GM12872 (cell line): ENCODE measurements at regions not wholly inside any gene's neighbourhood (a gene's known extent, or its start where the extent isn't known, plus 50 kb on each side); places are given as distances from the start of the nearest gene placed in this dataset.

Experiments
- TF ChIP-seq, protein P1 (sequence below): IDR thresholded peaks from 3 replicates; pipeline ENCODE4 v1.5.1; 2011; ENCODE audit warnings: low read depth, mild to moderate bottlenecking, low read length, moderate library complexity; ENCODE audit not compliant: insufficient read depth

- TF ChIP-seq, protein P1, sequence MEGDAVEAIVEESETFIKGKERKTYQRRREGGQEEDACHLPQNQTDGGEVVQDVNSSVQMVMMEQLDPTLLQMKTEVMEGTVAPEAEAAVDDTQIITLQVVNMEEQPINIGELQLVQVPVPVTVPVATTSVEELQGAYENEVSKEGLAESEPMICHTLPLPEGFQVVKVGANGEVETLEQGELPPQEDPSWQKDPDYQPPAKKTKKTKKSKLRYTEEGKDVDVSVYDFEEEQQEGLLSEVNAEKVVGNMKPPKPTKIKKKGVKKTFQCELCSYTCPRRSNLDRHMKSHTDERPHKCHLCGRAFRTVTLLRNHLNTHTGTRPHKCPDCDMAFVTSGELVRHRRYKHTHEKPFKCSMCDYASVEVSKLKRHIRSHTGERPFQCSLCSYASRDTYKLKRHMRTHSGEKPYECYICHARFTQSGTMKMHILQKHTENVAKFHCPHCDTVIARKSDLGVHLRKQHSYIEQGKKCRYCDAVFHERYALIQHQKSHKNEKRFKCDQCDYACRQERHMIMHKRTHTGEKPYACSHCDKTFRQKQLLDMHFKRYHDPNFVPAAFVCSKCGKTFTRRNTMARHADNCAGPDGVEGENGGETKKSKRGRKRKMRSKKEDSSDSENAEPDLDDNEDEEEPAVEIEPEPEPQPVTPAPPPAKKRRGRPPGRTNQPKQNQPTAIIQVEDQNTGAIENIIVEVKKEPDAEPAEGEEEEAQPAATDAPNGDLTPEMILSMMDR, result no peak
These were observed 97.1 kb upstream of the ZNF521 start for GRCh38 chr18:25449046-25449445.

DNA sequence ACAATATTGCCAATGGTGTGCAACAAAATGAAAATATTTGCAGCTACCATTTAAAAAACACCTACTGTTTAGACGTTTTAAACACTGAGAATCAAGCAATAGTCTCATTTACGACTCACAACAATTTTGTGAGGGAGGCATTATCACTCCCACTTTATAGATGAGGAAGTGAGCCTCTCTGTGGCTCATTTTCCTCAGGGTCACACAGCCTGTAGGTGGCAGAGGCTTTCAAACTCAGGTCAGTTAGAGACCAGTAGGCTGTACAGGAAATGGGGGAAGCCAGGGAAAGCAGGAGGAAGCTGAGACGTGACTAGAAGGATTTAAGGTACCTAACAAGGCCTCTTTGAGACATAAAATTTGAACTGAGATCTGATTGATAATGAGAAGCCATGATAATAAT, 95.0 kb upstream of the ZNF521 start:
- TF ChIP-seq, protein P1, result no peak

DNA sequence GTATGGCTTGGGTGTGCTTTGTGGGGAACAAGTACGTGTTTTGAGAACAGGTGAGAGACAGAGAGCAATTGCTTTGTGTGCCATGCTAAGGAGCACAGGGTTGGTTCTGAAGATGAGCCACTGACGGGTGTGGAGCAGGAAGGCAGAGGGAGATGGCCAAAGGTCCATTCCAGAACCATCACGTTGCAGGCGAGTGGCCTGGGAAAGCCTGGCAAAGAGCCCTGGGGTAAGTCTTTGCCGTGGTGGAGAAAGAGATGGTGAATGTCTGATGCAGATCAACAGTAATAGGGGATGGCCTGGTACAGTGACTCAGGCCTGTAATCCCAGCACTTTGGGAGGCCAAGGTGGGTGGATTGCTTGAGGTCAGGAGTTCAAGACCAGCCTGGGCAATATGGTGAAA, 93.5 kb upstream of the ZNF521 start:
- TF ChIP-seq, protein P1, result no peak

- TF ChIP-seq, protein P1, result no peak
These were observed 91.8 kb upstream of the ZNF521 start for GRCh38 chr18:25443776-25444175.

DNA sequence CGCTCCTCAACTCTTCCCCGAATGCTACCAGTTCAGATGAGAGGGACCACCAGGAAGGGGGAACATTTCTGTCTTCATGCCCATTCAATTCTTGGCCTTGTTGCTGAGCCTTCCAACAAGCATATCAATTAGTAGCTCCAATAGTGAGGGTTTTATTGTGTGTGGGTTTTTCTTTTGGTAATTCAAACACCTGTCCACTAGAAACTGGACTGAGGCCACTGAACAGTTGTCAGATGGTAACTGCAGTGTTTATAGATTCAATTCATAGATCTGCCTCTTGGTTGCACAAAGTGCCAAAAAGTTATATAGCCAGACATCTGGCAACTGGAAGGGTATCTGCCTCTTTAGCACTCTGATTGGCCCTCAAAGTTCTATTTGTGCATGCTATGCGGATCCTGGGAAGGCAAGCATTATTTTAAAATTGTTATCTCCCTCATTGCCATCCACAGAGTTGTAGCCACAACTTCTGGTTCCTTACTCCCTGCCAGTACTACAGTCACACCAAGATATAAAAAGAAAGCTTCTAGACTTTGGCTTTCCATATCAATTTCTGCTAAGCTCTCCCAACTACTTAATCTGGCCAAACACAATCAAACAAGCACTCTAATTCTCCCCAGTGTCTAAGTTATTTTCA, 83.3 kb upstream of the ZNF521 start:
- TF ChIP-seq, protein P1, result no peak

DNA sequence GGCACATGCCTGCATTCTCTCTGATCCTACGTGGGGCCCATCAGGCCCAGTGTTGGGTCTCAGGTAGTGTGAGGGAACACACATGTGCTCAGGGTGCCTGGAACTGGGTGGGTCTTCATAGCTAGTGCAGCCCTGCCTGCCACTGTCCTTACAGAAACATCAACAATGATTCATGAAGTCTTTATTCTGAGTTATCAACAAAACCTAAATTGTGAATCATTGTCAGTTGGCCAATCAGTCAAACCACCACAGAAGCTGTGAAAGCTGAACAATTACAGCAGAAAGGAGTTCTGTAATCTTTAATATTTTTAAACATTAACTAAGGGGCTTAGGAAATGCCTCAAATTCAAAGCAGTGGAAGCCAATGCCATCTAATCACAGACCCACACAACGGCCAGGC, 82.8 kb upstream of the ZNF521 start:
- TF ChIP-seq, protein P1, result no peak

DNA sequence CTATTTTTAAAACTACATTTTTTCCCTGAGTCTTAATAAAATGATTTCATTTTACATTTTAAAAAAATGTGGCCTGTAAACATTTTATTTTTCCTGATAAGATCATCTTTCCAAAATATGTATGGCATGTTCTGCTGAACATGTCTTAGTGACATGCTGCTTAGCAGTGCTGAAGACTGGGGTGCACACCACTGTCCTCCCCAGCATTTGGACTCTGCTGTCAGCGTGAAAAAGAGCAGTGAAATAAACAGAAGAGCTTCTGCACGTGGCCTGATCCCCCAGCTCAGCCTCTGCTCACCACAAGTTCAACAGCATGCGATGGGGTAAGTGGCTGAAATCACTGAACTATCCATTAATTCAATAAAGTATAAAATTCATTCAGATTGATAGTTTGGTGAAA, 81.6 kb upstream of the ZNF521 start:
- TF ChIP-seq, protein P1, result no peak
